Activated T-cell treated with anti-CD3 and anti-CD28 coated beads for 4 hours (primary cell): ENCODE measurements at regions not wholly inside any gene's neighbourhood (a gene's known extent, or its start where the extent isn't known, plus 50 kb on each side); places are given as distances from the start of the nearest gene placed in this dataset.

ENCODE experiments used
- DNase-seq: peaks from one replicate; pipeline ENCODE4 v3.0.0-alpha.2; 2020

DNA sequence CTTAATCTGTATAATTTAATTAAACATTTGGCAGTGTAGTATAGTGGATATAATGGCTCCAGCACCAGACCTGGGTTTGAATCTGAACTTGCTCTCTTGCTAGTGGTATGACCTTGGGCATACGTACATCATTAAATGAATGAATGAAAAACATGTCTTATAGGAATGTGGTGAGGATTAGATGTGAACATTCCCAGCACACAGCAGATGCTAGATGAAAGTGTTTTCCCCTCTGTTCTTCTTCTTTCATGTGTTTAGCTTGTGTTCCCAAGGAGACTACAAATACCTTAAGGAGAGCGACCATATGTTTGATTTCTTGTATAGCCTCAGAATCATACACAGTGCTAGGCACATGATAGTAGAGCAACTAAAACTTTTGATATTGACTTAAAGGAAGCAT, 56.5 kb downstream of the CT47B1 start:
- DNase-seq = no peak

DNA sequence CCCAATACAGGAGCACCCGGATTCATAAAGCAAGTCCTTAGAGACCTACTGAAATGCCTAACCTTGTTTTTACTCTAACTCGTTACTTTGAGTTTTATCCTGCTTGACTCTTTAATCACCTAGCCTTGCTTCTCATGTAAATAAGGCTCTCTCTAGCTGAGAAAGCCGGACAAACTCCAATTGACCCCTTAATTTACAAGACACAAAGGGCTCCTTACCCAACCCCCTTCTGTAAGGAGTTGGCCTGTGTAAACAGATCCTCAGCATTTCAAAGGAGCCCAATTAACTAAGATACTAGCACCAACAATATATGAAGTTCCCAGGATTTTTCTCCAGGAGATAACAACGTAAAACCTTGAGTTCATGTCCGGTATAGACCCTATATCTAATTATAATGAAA, 61.7 kb downstream of the CT47B1 start:
- DNase-seq = no peak

DNA sequence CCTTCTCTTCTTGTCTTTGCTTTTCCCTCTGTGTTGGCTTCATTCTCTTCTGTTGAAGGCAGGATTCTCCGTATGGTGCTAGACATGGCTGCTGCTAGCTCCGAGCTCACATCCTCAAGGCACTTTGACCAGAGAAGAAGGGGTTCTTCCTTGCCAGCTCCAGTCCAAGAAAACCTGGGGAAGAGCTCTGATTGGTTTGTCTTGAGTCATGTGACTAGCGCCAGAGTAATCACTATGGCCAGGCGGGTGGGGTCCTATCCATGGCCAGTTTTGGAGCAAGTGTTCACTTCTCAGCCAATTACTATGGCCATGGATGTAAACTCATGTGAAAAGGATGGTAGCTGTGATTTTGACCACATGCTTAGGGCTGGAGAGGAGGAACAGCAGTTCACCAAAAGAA, 74.2 kb downstream of the CT47B1 start:
- DNase-seq = no peak

DNA sequence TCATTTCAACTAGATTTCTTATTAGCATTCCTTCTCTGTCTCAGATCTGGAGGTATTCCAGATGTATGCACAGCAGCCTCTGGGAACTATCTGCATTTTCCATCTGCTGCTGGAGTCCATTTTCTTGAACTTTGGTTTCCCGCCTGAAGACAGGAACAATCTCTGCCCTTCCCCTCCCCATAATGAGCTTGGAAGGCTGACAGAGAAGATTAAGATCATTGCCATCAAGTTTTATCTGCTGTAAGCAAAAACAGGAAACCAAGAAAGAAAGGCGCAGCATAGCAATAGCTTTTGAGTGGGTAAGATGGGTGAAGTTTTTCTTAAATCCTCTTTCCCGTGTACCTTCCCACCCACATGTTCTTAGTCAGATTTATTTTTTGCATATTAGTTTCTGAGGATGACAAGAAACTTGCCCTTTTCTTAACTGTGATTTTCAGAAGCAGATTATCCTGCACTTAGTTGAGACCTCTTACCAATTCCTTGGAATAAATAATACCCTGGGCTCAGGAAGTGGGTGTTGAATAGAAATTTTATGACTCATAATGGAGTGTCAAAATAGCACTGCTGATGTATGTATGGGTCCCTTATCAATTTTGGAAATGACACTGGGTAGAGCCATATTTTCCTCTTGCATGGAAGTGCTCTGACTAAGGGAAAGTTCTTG, 78.3 kb downstream of the CT47B1 start:
- DNase-seq = no peak

DNA sequence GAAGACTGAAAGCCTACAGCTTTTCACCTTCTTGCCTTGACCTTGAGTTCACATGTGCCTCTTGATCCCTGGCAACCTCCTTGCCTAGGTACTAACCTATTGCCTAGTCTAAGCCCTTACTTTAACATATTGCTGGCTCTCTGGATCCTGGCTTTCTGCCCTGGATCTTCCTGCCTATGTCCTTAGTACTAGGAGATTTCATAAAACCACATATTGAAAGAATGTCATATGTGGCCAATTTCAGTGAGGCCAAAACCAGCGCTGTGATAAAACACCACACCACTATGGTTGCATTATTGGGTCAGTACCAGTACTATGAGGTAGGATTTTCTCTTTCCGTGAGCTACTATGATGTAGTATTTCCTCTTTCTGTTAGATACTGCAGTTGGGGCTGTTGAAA, 80.4 kb downstream of the CT47B1 start:
- no peak for DNase-seq

DNA sequence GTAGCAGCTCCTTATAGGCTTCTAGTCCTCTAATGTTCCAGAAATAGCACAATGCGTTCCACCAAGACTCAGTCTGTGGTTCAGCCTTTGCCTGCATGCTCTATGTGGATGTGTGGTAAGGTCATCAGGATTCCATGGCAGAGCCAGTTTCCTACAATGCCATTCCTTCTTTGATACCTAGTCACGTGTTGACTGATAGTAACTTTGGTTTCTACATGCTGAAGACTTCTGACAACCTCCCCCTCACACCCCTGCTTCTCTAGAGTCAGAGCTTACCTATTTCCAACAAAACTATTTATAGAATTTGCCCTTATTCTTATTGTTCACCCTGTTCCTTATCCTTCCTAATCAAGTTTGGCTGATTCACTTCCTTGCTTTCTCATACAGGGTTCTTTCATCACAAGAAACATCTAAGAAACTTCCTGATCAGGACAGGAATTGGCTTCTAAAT, 81.1 kb downstream of the CT47B1 start:
- no peak for DNase-seq

DNA sequence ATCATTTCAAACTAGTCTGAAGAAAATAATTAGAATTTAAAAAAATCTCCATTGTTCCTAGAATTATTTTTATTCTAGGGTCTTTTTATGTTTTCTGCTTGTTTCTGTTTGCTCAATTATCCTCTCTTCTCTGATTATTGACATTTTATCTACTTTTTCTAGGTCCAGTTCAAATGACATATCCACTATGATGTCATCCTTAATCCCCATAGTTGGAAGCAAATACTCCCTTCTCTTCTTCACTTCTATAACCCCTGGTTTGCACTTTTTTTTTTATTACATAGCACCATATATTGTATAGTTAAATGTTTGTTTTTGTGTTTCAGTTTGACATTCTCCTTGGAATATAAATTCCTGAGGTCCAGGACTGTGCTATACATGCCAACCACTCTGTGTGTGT, 82.6 kb downstream of the CT47B1 start:
- DNase-seq = no peak

DNA sequence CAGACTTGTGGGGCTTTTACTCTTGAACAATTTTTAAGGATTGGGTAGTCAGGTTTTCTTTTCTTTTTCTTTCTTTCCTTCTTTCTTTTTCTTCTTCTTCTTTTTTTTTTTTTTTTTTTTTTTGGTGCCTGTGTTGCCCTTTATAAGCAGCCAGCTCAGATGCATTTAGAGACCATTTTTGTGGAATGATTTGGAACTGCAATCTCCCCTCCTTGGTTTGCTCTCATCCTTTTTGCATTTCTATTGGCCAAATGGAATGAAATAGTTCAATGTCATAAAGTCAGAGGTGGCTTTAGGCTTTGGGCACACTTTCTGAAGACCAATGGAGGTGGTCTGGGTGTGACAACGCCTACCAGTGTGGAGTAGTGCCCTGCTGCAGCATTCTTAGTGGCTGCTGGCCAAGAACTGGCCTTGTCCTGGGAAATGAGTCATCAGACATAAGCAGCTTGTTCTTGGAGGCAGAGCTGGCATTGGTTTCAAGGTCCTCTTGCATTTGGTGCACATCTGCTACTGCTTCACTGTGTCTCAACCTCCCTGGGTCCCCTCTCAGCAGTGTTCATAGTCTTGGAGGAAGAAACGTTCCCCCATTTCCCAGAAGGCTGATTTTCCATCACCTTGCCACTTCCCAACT, 84.5 kb downstream of the CT47B1 start:
- no peak for DNase-seq

DNA sequence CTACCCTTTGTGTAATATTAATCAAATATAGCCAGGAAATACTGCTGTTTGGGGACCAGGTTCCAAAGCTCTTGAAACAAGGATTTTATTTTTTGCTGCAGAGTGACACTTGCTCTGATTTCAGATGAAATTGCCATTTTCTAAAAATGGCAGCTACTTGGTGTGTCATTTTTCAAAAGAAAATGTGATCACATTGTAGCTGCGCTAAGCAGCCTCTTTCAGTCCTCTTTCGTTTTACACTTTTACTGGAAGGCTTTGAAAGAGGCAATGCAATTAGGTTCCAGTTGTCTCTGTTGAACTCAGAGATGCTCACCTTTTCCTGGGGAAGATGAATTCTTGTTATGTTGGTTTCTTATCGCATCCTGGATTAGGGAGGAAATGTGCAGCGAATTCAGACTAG, 85.1 kb downstream of the CT47B1 start:
- DNase-seq = no peak

DNA sequence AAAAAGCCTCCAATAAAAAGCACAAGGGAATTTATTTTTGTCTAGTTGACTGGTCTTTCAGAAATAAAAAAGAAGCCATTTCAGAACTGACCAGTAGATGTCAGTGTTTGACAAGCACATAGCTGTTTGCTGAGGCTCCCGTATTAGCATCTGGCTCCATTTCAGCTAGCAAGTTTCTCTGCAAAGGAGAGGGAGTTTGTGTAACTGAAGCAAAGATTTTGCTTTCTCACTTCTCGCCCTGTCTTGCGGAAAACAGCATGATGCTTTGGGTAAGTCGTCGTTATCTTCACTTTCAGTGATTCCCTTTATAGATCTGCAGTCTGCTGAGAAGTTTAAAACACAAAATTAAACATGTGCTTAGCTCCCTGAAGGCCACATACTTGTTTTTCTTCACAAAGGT, 85.5 kb downstream of the CT47B1 start:
- DNase-seq = peak; percentile 3

DNA sequence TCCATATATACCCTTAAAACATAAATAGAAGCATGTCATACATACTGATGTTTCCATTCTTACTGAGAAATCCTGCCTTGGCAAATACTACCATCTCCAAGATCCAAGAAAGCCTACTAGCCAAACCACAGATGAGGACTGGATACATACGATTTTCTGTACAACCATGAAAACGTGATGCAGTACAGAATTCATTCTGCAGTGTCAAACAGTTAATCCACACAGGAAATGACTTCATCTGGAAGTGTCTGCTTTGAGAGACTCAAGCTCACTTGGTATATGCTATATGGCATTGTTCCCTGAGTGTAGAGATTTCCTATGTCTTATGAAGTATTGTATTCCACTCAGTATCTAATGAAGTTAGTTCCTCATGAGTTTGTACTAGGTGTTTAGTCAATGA, 94.3 kb downstream of the CT47B1 start:
- no peak for DNase-seq

DNA sequence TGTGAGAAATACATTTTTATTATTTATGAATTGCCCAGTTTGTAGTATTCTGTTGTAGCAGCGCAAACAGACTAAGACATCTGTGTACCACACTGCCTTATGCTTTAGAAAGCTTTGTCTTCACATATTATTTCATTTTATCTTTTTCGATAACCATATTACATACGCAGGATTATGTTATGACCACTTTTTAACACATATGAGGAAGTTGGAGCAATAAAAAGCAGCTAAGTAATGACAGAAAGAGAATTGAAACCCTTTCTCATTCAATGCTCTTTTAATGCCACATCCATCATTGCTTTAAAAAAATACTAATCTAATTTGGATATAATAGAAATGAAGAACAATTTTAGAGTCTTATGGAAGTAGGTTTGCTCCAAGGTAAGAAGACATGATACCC, 99.7 kb downstream of the CT47B1 start:
- DNase-seq = no peak

DNA sequence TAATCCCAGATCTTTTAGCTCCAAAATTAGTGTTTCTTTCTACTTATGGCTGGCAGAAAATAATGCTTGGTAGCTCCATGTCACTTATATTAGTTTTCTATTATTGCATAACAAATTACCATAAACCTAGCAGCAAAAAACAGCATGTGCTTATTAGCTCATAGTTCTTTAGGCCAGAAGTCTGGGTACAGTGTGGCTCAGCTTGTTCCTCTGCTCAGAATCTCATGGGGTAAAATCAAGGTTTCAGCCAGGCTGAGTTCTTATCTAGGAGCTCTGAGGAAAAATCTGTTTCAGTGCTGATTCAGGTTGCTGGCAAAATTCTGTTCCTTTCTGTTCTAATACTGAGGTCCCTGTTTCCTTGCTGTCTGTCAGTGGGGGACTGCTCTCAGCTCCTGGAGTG, 101.1 kb downstream of the CT47B1 start:
- no peak for DNase-seq

DNA sequence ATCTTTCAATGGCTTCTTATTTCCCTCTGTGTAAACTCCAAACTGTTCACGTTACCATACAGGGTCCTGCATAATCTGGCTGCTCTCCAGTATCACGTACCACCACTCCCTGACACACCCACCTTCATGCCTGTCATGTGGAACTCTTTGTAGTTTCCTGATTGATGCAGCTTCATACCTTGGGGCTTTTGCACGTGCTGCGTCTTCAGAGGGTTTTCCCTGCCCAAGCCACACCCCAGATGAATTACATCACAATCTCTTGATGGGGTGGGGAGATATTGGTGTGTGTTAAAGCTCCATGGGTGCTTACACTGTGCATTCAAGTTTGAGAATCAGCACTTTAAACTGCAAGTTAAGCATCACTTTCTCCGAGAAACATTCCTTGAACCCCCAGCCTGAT, 101.9 kb downstream of the CT47B1 start:
- DNase-seq = no peak

DNA sequence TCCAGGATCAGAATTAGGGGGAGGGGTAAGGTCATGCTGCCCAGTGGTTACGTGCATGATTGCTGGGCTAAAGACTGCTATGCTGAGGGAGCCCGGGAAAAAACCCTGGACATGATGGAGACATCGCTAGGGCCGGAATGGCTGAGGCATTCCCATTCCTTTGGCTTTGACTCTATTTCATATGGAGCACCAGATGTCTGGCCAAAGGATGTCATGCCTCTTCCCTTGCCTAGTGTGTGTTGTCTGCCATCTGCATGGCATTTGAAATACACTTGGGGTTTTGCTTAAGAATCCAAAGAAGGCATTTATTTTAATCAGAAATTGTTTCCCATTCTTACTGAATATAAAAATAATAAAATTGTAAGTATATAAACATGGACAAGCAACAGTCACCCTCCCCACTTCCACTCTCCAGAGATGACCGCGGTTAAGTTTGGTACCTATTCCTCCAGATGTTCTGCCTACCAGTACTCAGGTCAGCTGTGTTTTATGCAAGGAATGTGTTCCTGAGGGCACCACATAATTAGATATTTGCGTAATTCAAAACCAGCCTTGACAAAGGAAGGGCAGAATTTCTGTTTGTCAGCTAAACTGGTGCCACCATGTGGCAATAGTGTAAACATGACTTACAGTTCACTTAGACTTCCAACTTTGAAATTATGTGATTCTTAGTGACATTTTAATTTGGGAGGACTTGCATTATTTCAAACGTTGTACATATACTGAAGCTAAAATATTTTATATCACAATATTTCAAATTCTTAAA, 105.9 kb downstream of the CT47B1 start:
- DNase-seq = no peak

DNA sequence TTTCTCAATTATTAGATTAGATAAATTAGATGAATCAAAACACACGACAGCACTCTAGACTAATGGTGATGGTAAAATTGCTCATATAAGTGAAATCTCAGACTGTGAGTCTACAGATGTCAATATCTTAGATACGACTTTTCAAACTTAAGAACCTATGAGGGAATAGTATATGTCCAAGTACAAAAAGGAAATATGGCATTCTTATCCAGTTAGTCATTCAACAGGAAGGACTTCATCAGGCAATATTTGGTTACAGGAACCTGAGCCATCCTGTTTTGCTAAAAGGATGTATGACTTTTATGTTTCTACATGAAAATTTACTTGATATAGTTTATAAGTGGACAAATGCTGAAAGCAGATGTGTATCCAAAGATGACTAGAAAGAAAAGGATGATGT, 107.0 kb downstream of the CT47B1 start:
- no peak for DNase-seq

DNA sequence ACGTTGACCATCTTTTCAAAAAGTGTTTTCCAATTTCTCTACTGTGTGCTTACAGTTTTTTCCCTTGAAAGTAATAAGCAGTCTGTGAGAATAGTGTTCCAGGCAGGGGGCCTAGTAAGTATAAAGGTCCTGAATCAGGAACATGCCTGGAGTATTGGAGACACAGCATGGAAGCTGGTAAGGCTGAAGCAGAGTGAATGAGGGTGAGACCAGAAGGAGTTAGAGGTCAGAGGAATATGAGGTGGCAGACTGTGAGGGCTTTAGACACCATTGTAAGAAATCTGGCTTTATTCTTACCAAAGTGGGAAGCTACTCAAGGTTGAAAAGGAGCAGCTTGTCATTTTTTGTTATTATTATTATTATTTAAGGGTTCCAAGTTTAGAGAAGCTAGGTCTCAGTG, 107.4 kb downstream of the CT47B1 start:
- no peak for DNase-seq

DNA sequence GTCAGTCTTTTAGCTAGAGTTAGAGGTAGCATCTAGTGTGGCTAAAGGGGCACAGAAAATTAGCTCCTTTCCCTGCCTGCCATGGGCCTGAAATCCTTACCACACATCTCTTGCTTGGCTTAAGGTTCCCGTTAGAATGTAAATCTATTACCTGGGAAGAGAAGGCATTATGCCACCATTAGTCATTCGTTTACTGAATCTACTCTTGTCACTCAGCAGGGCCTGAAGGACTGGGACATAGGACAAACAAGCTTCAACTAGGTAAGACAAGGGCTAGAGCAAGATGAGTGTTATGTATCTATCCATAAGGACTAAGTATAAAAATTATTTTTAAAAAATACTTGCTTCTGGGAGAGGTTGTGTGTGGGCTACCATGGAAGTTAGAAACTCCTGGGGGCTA, 112.4 kb downstream of the CT47B1 start:
- no peak for DNase-seq

DNA sequence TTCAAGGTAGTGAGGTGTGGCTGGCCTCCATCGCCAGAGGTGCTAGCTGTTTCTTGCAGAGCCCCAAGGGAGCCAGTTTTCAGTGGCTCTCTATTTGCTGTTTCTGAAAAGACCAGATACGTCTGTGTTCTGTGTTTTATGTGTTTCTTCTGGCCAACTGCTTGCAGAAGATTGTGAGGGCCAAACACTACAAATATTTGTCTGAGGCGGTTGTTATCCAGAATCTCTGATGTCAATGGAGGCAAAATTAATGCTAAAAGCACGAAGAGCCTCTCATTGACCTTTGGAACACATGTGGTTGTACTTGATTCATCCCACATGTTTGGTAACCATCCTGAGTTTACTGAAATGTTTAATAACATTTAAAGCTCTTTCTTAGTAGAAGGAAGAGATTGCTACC, 113.9 kb downstream of the CT47B1 start:
- DNase-seq = no peak

DNA sequence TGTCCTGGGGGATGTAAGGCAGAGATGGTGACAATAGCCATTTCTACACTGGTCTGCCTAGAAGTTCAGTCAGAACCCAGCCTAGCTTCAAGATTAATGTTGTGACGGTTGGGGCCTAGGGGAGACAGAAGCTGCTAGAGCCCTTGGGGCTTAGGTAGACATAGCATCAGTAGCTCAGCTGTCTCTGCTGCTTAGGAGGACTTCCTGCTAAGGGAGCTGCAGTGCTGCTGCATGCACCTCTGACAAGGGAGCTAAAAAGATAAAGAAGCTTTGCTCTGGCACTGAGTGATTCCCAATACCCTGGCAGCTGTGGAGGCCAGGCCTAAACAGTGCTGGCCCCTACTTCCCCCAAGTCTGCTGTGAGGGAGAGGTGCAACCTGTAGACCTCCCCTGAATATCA, 116.0 kb downstream of the CT47B1 start:
- DNase-seq = no peak

DNA sequence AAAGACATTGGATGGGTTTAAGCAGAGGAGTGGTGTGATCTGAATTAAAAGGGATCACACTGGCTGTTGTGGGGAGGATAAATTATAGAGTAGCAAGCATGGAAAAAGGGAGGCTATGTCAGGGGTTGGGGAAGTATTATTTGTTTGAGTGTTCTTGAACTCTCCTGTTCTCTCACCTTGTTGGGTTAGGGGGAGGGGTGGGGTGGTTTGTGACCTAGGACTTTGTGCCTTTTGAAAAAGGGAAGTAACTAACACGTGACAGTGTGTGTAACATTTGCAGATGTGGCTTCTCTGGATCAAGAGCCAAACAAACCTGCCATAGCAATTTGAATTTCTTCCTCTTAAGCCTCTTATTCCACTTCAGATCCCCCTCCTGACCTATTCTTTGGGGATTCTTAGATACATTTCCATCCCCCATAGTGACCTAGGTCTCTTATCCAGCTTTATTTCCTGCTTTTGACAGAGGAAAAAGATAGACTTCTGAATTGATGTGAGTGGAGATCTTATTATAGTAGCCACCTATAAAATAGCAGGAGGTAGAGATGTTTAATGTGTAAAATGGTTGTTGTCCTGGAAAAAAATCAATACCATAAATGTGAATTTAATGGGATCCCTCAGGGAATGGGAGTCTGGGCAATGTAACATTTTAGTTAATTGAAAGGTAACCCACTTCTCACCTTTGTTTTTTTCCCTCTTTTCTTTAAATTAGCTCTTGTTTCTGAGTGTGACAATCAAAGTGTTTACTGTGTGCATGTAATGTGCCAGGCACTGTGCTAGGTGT, 120.4 kb downstream of the CT47B1 start:
- no peak for DNase-seq

DNA sequence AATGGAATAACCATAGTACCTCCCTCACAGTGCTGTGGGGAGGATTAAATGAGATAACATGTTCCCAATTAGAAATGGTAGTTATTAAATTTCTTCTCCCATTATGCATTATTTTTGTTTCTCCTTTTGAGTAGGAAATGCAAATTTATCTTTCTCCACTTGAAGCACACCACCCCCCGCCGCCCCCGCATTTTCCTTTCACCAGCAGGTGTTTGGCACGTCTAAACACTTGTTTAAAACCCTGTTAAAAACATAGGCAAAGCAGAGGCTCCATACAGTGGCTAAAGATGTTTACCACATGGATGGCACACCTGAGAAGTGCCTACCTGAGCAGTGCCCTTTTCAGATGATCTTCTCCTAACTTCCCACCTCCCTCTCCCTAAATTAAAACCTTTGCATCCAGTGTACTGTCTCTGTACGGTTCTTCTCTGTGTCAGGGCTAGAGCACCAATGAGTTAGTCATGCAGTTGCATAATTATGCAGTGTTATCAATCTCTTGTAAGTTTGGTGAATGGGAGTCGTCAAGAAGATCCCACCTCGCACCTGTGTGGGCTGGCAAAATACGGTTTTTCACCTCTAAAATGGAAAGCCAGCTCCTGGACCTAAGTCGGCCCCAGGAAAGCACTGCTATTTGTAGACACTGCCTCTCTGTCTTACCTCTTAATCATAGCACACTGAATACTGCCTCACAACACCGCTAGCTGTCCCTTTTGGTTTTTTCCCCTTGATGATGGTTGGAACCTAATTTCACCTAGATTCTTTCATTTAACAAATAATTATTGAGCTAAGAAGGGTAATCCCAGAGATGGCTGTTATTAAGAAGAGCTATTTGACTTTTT, 122.0 kb downstream of the CT47B1 start:
- DNase-seq = peak; percentile 15
